Suprapubic skin (tissue), 4 donors: ENCODE measurements at regions not wholly inside any gene's neighbourhood (a gene's known extent, or its start where the extent isn't known, plus 50 kb on each side); places are given as distances from the start of the nearest gene placed in this dataset.

Source experiments
- DNase-seq, 2 donors: peaks; one replicate each; pipeline ENCODE4 v3.0.0-alpha.2; 2019; ENCODE audit warnings: low spot score in 2 of 2
- H3K27ac ChIP-seq: fragments of 200-600 bp; sonication (generic); one replicate; pipeline ENCODE4 v1.5.1; 2019
- H3K27me3 ChIP-seq: fragments of 200-600 bp; sonication (generic); one replicate; pipeline ENCODE4 v1.5.1; 2019
- H3K36me3 ChIP-seq: fragments of 200-600 bp; sonication (generic); one replicate; pipeline ENCODE4 v1.5.1; 2019
- H3K4me1 ChIP-seq: fragments of 200-600 bp; sonication (generic); one replicate; pipeline ENCODE4 v1.5.1; 2019
- H3K4me3 ChIP-seq: fragments of 200-600 bp; sonication (generic); one replicate; pipeline ENCODE4 v1.5.1; 2019; ENCODE audit warnings: mild to moderate bottlenecking
- H3K9me3 ChIP-seq: fragments of 200-600 bp; sonication (generic); one replicate; pipeline ENCODE4 v1.5.1; 2019
- CTCF ChIP-seq, 2 donors: fragments of 200-600 bp in 1 of 2; fragments of 450-650 bp in 1 of 2; sonication (generic) in 1 of 2; IDR thresholded peaks; one replicate each; pipeline ENCODE4 v1.5.1; 2016 to 2019; ENCODE audit warnings: antibody characterized with exemption in 2 of 2, mild to moderate bottlenecking in 1 of 2, moderate library complexity in 1 of 2
- EP300 ChIP-seq: sonication (generic); formaldehyde crosslinking; IDR thresholded peaks from one replicate; pipeline ENCODE4 v1.6.1; 2017; ENCODE audit warnings: antibody characterized with exemption
- POLR2A ChIP-seq, 2 donors: fragments of 450-650 bp; IDR thresholded peaks; one replicate each; pipeline ENCODE4 v1.6.1; 2017; ENCODE audit warnings: antibody characterized with exemption in 2 of 2, mild to moderate bottlenecking in 2 of 2, moderate library complexity in 2 of 2
- POLR2AphosphoS5 ChIP-seq, 3 donors: sonication (generic); formaldehyde crosslinking; IDR thresholded peaks; one replicate each; pipeline ENCODE4 v1.6.1; 2017; ENCODE audit warnings: antibody characterized with exemption in 3 of 3
- WGBS: methylation state at CpG from one replicate; pipeline ENCODE4 v1.1.5; 2018; 5-methylcytosine and 5-hydroxymethylcytosine counted together

- H3K27me3 ChIP-seq: no peaks in the 10 kb centered on the region
- H3K36me3 ChIP-seq: no peaks in the 10 kb centered on the region
- TF ChIP-seq CTCF (IDR thresholded peaks at IDR 0.05) (no peak), POLR2AphosphoS5 (IDR thresholded peaks at IDR 0.05) (no peak), POLR2A (IDR thresholded peaks at IDR 0.05) (no peak), EP300 (no peak)
- 85% methylated on average over 6 of the region's 6 CpGs for WGBS
- no peak overlapping the region for H3K27ac ChIP-seq
- no peaks in the 10 kb centered on the region for H3K9me3 ChIP-seq
- H3K4me1 ChIP-seq: no peaks in the 10 kb centered on the region
- DNase-seq: no peak
- H3K4me3 ChIP-seq: no peak overlapping the region
These were observed 162.1 kb upstream of the LRIG1 start for GRCh38 chr3:66662894-66663293.

- Histone ChIP-seq H3K36me3 (no peaks in the 10 kb centered on the region), H3K4me1 (no peaks in the 10 kb centered on the region), H3K27ac (no peak overlapping the region), H3K9me3 (no peaks in the 10 kb centered on the region), H3K27me3 (no peaks in the 10 kb centered on the region), H3K4me3 (no peak overlapping the region)
- 85% methylated on average over 5 of the region's 5 CpGs for WGBS
- DNase-seq: no peak
- TF ChIP-seq EP300: no peak
These were observed 164.3 kb upstream of the LRIG1 start for GRCh38 chr3:66665021-66665695.

GRCh38 chr3:66666362-66666761 is 165.5 kb upstream of the LRIG1 start:
- no peaks in the 10 kb centered on the region for H3K4me1 ChIP-seq
- H3K9me3 ChIP-seq: no peaks in the 10 kb centered on the region
- H3K4me3 ChIP-seq: no peak overlapping the region
- H3K27me3 ChIP-seq: no peaks in the 10 kb centered on the region
- TF ChIP-seq CTCF (IDR thresholded peaks at IDR 0.05): no peak
- no peak for TF ChIP-seq EP300
- no peak for TF ChIP-seq POLR2AphosphoS5 (IDR thresholded peaks at IDR 0.05)
- no peak for TF ChIP-seq POLR2A (IDR thresholded peaks at IDR 0.05)
- H3K27ac ChIP-seq: no peak overlapping the region
- no peaks in the 10 kb centered on the region for H3K36me3 ChIP-seq
- no peak for DNase-seq

GRCh38 chr3:66667263-66667662 is 166.4 kb upstream of the LRIG1 start:
- Histone ChIP-seq H3K9me3 (no peaks in the 10 kb centered on the region), H3K4me3 (no peak overlapping the region), H3K27ac (no peak overlapping the region), H3K27me3 (no peaks in the 10 kb centered on the region), H3K36me3 (no peaks in the 10 kb centered on the region), H3K4me1 (no peaks in the 10 kb centered on the region)
- 50% methylated on average over 1 of the region's 1 CpG for WGBS
- no peak for TF ChIP-seq CTCF (IDR thresholded peaks at IDR 0.05)
- no peak for TF ChIP-seq POLR2A (IDR thresholded peaks at IDR 0.05)
- TF ChIP-seq POLR2AphosphoS5 (IDR thresholded peaks at IDR 0.05): no peak
- no peak for TF ChIP-seq EP300
- no peak for DNase-seq

- no peak overlapping the region for H3K4me3 ChIP-seq
- no peak for DNase-seq
- no peaks in the 10 kb centered on the region for H3K36me3 ChIP-seq
- H3K27ac ChIP-seq: no peak overlapping the region
- no peaks in the 10 kb centered on the region for H3K27me3 ChIP-seq
- WGBS: 63% methylated on average over 1 of the region's 1 CpG
- TF ChIP-seq POLR2A (IDR thresholded peaks at IDR 0.05): no peak
- TF ChIP-seq CTCF (IDR thresholded peaks at IDR 0.05): no peak
- no peak for TF ChIP-seq POLR2AphosphoS5 (IDR thresholded peaks at IDR 0.05)
- TF ChIP-seq EP300: no peak
- no peaks in the 10 kb centered on the region for H3K9me3 ChIP-seq
- no peaks in the 10 kb centered on the region for H3K4me1 ChIP-seq
These were observed 170.5 kb upstream of the LRIG1 start for GRCh38 chr3:66671291-66671690.

- DNase-seq: no peak
- Histone ChIP-seq H3K27ac (no peak overlapping the region), H3K36me3 (no peaks in the 10 kb centered on the region), H3K27me3 (no peaks in the 10 kb centered on the region), H3K9me3 (no peaks in the 10 kb centered on the region), H3K4me1 (no peaks in the 10 kb centered on the region), H3K4me3 (no peak overlapping the region)
- TF ChIP-seq CTCF (IDR thresholded peaks at IDR 0.05): no peak
These were observed 172.0 kb upstream of the LRIG1 start for GRCh38 chr3:66672830-66673229.
